Caki2 (cell line): ENCODE measurements at regions not wholly inside any gene's neighbourhood (a gene's known extent, or its start where the extent isn't known, plus 50 kb on each side); places are given as distances from the start of the nearest gene placed in this dataset.
"Not testable (repeated sequence)": the region's sequence is repeated elsewhere in the genome, so short reads cannot be mapped to it uniquely, and the experiment has no call there.

ENCODE experiments used
- DNase-seq: peaks from one replicate; pipeline ENCODE4 v3.0.0-alpha.2; 2015; ENCODE audit warnings: low read depth
- in situ Hi-C: cut with HindIII; loops from 2 replicates; pipeline ENCODE4 v1.10.0; 2016; ENCODE audit warnings: low sequenced_read_pairs, low pct_unique_long_range_greater_than_20kb, mixed read lengths

- in situ Hi-C loops = no loop called here
- no peak for DNase-seq
These were observed 167.3 kb upstream of the CDH5 start for GRCh38 chr16:66199189-66199588.

GRCh38 chr16:66198641-66199040 lies 167.8 kb upstream of the CDH5 start:
- in situ Hi-C loops = no loop called here
- no peak for DNase-seq

- no peak for DNase-seq
These were observed 168.7 kb upstream of the CDH5 start for GRCh38 chr16:66197668-66198278.

GRCh38 chr16:66196770-66197169 lies 169.7 kb upstream of the CDH5 start:
- no peak for DNase-seq
- in situ Hi-C loops = no loop called here

More at GRCh38 chr16:66197668-66198278, 168.7 kb upstream of the CDH5 start:
- in situ Hi-C loops = no loop called here

- in situ Hi-C loops = no loop called here
- DNase-seq = no peak
These were observed 171.6 kb upstream of the CDH5 start for GRCh38 chr16:66194866-66195265.

GRCh38 chr16:66193543-66194229 lies 172.8 kb upstream of the CDH5 start:
- in situ Hi-C loops = no loop called here
- DNase-seq = no peak

- DNase-seq = no peak
- in situ Hi-C loops = no loop called here
These were observed 176.1 kb upstream of the CDH5 start for GRCh38 chr16:66190411-66190810.

GRCh38 chr16:66189951-66190350 lies 176.5 kb upstream of the CDH5 start:
- in situ Hi-C loops = no loop called here
- no peak for DNase-seq

- DNase-seq = no peak
- in situ Hi-C loops = no loop called here
These were observed 177.4 kb upstream of the CDH5 start for GRCh38 chr16:66188917-66189725.

GRCh38 chr16:66186251-66186785 lies 180.2 kb upstream of the CDH5 start:
- in situ Hi-C loops = no loop called here

GRCh38 chr16:66182592-66182991 lies 183.9 kb upstream of the CDH5 start:
- no peak for DNase-seq

More at GRCh38 chr16:66186251-66186785, 180.2 kb upstream of the CDH5 start:
- DNase-seq = no peak

GRCh38 chr16:66176731-66177130 lies 189.8 kb upstream of the CDH5 start:
- no peak for DNase-seq
- in situ Hi-C loops = no loop called here

More at GRCh38 chr16:66182592-66182991, 183.9 kb upstream of the CDH5 start:
- in situ Hi-C loops = no loop called here

- DNase-seq = no peak
- in situ Hi-C loops = no loop called here
These were observed 190.4 kb upstream of the CDH5 start for GRCh38 chr16:66176111-66176510.

- no peak for DNase-seq
- in situ Hi-C loops = no loop called here
These were observed 190.9 kb upstream of the CDH5 start for GRCh38 chr16:66175636-66176035.

- in situ Hi-C loops = no loop called here
- no peak for DNase-seq
These were observed 191.4 kb upstream of the CDH5 start for GRCh38 chr16:66175058-66175457.

GRCh38 chr16:66173796-66174195 lies 192.7 kb upstream of the CDH5 start:
- in situ Hi-C loops, DNase-seq: not testable (repeated sequence)

GRCh38 chr16:66173181-66173580 lies 193.3 kb upstream of the CDH5 start:
- DNase-seq, in situ Hi-C loops: not testable (repeated sequence)

- no peak for DNase-seq
- in situ Hi-C loops = no loop called here
These were observed 194.0 kb upstream of the CDH5 start for GRCh38 chr16:66172463-66172862.

- no peak for DNase-seq
- in situ Hi-C loops = no loop called here
These were observed 194.9 kb upstream of the CDH5 start for GRCh38 chr16:66171578-66171977.
